GM12873 (cell line): ENCODE measurements at regions not wholly inside any gene's neighbourhood (a gene's known extent, or its start where the extent isn't known, plus 50 kb on each side); places are given as distances from the start of the nearest gene placed in this dataset.

ENCODE experiments used
- TF ChIP-seq, protein P1 (sequence below): IDR thresholded peaks from 2 replicates; pipeline ENCODE4 v1.5.1; 2012; ENCODE audit warnings: low read depth, mild to moderate bottlenecking, moderate library complexity, low read length, control low read depth; ENCODE audit not compliant: insufficient read depth; ENCODE audit errors: missing control alignments

- TF ChIP-seq, protein P1, sequence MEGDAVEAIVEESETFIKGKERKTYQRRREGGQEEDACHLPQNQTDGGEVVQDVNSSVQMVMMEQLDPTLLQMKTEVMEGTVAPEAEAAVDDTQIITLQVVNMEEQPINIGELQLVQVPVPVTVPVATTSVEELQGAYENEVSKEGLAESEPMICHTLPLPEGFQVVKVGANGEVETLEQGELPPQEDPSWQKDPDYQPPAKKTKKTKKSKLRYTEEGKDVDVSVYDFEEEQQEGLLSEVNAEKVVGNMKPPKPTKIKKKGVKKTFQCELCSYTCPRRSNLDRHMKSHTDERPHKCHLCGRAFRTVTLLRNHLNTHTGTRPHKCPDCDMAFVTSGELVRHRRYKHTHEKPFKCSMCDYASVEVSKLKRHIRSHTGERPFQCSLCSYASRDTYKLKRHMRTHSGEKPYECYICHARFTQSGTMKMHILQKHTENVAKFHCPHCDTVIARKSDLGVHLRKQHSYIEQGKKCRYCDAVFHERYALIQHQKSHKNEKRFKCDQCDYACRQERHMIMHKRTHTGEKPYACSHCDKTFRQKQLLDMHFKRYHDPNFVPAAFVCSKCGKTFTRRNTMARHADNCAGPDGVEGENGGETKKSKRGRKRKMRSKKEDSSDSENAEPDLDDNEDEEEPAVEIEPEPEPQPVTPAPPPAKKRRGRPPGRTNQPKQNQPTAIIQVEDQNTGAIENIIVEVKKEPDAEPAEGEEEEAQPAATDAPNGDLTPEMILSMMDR = no peak
Observed at GRCh38 chr4:137890812-137891211, 351.3 kb downstream of the SLC7A11 start.

DNA sequence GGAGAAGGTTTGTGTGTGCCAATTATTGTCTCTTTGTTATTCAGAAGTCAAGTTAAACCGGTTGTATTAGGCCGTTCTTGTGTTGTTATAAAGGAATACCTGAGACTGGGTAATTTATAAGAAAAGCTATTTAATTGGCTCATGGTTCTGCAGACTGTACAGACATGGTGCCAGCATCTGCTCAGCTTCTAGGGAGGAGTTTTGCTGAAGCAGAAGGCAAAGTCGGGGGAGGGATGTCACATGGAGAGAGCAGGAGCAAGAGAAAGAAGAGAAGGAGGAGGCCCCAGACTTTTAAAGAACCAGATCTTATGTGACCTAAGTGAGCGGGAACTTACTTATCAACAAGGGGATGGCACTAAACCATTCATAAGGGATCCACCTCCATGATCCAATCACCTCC is 349.3 kb upstream of the PCDH18 start:
- TF ChIP-seq, protein P1 = no peak

- TF ChIP-seq, protein P1 = no peak
Observed at GRCh38 chr4:137866671-137867070, 334.4 kb upstream of the PCDH18 start.

GRCh38 chr4:137861682-137862081 is 329.4 kb upstream of the PCDH18 start:
- TF ChIP-seq, protein P1 = peak; percentile 28

- TF ChIP-seq, protein P1 = no peak
Observed at GRCh38 chr4:137853424-137853823, 321.1 kb upstream of the PCDH18 start.

DNA sequence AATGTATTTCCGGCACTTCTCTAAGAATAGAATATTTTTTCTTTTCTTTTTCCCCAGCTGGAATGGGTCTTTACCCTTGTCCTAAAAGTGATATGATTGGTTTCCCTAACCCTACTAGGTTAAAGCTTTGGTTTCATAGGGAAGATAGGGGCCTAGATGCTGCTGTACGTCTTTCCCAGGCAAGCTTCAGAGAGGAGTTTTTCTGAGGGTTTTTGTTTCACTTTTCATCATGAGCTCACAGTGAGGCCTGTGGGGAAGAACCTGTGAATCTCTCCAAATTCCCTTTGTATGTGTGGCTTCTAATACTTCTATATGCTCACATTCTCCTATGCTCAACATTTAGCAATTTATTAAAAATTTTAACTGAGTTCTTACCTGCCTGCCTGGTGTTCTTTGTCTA is 320.0 kb upstream of the PCDH18 start:
- TF ChIP-seq, protein P1 = no peak

DNA sequence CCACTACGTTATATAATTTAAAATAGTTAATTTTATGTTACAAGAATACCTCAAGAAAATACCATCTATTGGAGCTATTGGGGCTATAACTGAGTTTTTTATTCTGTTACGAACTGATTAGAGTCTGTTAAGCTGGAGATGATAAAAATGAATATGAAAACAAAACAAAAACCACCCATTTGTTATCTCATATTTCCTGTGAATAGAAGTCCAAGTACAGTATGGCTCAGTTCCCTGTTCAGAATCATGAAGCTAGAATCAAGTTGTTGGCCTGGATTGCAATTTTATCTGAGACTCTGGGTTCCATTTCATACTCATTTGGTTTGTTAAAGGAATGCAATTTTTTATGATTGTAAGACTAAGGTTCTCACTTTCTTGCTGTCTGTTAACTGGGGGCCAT is 319.1 kb upstream of the PCDH18 start:
- TF ChIP-seq, protein P1 = no peak
